Upper lobe of right lung (tissue), 1 donor: ENCODE measurements at regions not wholly inside any gene's neighbourhood (a gene's known extent, or its start where the extent isn't known, plus 50 kb on each side); places are given as distances from the start of the nearest gene placed in this dataset.

ENCODE experiments used
- ATAC-seq: fragments of 200-7000 bp; cut with Tn5 transposase; one replicate; pipeline ENCODE4 v1.9.1; 2020; ENCODE audit warnings: mild to moderate bottlenecking, moderate library complexity
- DNase-seq: peaks from one replicate; pipeline ENCODE4 v3.0.0-alpha.2; 2020
- H3K27ac ChIP-seq: fragments of 200-600 bp; one replicate; pipeline ENCODE4 v1.8.0; 2022
- H3K27me3 ChIP-seq: fragments of 200-600 bp; one replicate; pipeline ENCODE4 v1.8.0; 2022; ENCODE audit warnings: mild to moderate bottlenecking
- H3K36me3 ChIP-seq: fragments of 200-600 bp; one replicate; pipeline ENCODE4 v1.8.0; 2022
- H3K4me1 ChIP-seq: fragments of 200-600 bp; one replicate; pipeline ENCODE4 v1.8.0; 2022
- H3K4me3 ChIP-seq: fragments of 200-600 bp; one replicate; pipeline ENCODE4 v1.8.0; 2022; ENCODE audit warnings: mild to moderate bottlenecking
- H3K9me3 ChIP-seq: fragments of 200-600 bp; one replicate; pipeline ENCODE4 v1.8.0; 2022
- intact Hi-C: fragments of 100-400 bp; cut with DNase I; formaldehyde crosslinking; loops from one replicate; pipeline ENCODE4 v1.11.0; 2022
- TF ChIP-seq, protein P1 (sequence below): fragments of 200-600 bp; IDR thresholded peaks from one replicate; pipeline ENCODE4 v1.8.0; 2022; ENCODE audit warnings: antibody characterized with exemption
- donor health status: DM: no; HTN: yes; CAD: no; lungs with severe emphysema.

DNA sequence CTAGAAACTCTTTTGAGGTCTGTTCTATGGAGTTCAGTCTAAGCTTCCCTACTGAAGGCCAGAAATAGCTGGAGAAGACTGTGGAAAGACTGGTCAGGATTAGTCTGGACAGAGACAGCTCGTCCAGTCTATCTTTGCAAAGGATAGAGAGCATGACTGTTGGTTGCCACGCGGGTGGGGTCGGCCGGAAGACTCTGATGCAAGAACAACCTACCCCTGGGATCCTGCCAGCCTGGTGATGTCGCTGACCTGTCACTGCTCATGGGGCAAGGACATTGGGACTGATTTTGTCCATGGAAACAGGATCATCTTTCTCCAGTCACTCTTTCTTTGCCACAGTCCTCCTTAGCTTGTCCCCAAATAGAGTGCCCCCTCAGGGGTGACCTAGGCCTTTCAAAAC lies 337.6 kb upstream of the NPSR1 start:
- intact Hi-C loops, result no loop called here

DNA sequence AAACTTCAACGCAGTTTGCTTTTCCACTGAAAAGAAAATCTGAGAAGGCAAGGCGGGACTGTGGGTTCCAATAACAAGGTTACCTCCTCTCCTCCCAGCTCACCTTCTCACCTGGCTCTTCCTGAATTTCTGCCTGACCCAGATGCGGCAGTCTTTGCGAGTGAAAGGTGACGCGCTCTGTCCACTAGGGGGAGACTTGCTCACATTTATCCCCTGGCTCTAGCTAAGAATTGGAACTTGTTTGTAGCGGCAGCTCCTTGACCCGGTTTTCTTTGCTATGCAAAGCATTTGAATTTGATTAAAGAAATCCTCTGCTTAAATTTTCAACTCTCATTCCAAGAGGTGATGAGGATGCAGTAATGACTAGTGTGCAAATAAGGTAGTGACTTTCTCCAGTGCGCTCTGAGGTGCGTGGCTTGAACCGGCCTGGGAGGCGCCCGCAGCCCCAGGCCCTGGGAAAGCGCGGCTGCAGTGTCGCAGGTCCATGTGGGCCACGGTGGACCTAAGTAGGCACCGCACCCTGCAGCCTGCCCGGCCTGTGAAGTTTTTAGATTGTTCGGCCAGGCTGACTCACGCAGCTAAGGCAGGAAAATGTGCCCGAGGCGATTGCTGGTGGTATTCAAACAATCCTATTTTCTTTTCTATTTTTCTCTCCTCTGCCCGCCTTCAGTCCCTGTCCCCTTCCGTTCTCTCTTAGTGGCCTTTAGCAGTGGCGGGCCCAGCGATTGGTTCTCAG lies 336.9 kb upstream of the NPSR1 start:
- peak overlapping the region; percentile 17 for H3K4me3 ChIP-seq
- H3K27ac ChIP-seq, result no peak overlapping the region
- intact Hi-C loops, result no loop called here
- H3K27me3 ChIP-seq, result no peaks in the 10 kb centered on the region
- ATAC-seq (peak; percentile 94), DNase-seq (peak; percentile 72)
- no peaks in the 10 kb centered on the region for H3K9me3 ChIP-seq
- TF ChIP-seq, protein P1, sequence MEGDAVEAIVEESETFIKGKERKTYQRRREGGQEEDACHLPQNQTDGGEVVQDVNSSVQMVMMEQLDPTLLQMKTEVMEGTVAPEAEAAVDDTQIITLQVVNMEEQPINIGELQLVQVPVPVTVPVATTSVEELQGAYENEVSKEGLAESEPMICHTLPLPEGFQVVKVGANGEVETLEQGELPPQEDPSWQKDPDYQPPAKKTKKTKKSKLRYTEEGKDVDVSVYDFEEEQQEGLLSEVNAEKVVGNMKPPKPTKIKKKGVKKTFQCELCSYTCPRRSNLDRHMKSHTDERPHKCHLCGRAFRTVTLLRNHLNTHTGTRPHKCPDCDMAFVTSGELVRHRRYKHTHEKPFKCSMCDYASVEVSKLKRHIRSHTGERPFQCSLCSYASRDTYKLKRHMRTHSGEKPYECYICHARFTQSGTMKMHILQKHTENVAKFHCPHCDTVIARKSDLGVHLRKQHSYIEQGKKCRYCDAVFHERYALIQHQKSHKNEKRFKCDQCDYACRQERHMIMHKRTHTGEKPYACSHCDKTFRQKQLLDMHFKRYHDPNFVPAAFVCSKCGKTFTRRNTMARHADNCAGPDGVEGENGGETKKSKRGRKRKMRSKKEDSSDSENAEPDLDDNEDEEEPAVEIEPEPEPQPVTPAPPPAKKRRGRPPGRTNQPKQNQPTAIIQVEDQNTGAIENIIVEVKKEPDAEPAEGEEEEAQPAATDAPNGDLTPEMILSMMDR, result peak; percentile 86
- no peaks in the 10 kb centered on the region for H3K36me3 ChIP-seq
- peaks cover 6% of the 10 kb centered on the region for H3K4me1 ChIP-seq

More for the DNA sequence above, 337.6 kb upstream of the NPSR1 start:
- Histone ChIP-seq H3K4me1 (peaks cover 6% of the 10 kb centered on the region), H3K4me3 (no peak overlapping the region), H3K9me3 (no peaks in the 10 kb centered on the region), H3K27ac (no peak overlapping the region), H3K36me3 (no peaks in the 10 kb centered on the region), H3K27me3 (no peaks in the 10 kb centered on the region)
- TF ChIP-seq, protein P1, result no peak
- no peak for ATAC-seq
- DNase-seq, result no peak

DNA sequence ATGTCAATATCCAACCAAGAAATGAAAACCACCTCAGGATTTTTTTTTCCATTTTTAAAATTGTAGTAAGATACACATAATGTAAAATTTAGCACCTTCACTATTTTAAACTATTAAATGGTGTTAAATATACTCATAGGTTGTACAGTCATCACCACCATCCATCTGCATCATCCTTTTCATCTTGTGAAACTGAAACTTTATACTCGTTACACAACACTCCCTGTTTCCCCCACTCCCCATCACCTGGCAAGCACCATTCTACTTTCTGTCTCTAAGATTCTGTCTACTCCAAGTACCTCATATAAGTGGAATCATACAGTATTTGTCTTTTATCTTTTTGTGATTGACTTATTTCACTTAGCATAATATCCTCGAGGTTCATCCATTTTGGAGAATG lies 335.2 kb upstream of the NPSR1 start:
- ATAC-seq, result no peak
- intact Hi-C loops, result no loop called here

DNA sequence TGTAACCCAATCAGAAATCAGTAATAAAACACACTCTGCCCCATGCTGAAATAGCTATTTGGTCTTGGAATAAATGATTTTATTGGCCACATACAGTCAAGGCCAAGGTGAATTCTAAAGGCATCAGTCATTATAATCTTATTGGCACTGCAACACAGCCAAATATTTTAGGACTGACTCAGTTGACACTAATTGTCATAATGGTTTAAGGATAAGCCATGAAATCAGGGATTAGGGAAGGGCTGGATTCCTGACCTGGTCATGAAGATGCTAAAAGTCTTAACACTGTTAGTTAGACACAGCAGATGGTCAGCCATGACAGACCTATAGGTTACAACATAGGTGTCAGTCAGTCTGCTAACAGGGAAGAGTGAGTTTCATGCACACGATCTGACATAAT lies 330.3 kb upstream of the NPSR1 start:
- ATAC-seq (no peak), DNase-seq (no peak)
- TF ChIP-seq, protein P1, result no peak
- Histone ChIP-seq H3K4me1 (no peaks in the 10 kb centered on the region), H3K9me3 (no peaks in the 10 kb centered on the region), H3K27me3 (no peaks in the 10 kb centered on the region), H3K27ac (no peak overlapping the region), H3K4me3 (no peak overlapping the region), H3K36me3 (no peaks in the 10 kb centered on the region)
- intact Hi-C loops, result no loop called here

More for the DNA sequence above, 335.2 kb upstream of the NPSR1 start:
- Histone ChIP-seq H3K9me3 (no peaks in the 10 kb centered on the region), H3K27me3 (no peaks in the 10 kb centered on the region), H3K36me3 (no peaks in the 10 kb centered on the region), H3K4me1 (peaks cover 6% of the 10 kb centered on the region), H3K27ac (no peak overlapping the region), H3K4me3 (no peak overlapping the region)
- no peak for DNase-seq
- TF ChIP-seq, protein P1, result no peak

DNA sequence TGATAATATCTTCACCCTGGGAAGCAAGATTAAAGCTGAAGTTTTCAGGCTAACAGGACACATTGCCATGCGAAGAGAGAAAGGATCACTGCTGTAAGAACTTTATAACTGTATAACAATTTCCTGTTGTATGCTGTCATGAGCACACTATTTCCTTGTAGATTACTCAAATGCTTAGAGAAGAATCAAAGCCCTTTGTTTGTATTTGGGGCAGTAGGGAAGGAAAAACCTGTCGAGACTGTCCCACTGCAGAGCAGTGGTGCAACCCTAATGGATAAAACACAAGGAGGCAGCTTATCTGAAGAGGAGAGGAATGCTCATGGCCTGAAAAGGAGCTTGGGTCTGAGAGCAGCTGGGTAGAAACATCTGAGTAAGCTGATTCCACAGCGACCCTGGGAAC lies 327.7 kb upstream of the NPSR1 start:
- no peak overlapping the region for H3K27ac ChIP-seq
- no peaks in the 10 kb centered on the region for H3K36me3 ChIP-seq
- no peaks in the 10 kb centered on the region for H3K27me3 ChIP-seq
- H3K4me3 ChIP-seq, result no peak overlapping the region
- H3K9me3 ChIP-seq, result no peaks in the 10 kb centered on the region
- H3K4me1 ChIP-seq, result no peaks in the 10 kb centered on the region
- ATAC-seq, result no peak
- TF ChIP-seq, protein P1, result no peak
- no peak for DNase-seq
- intact Hi-C loops, result no loop called here
